ENCODE measurements at regions not wholly inside any gene's neighbourhood (a gene's known extent, or its start where the extent isn't known, plus 50 kb on each side); places are given as distances from the start of the nearest gene placed in this dataset.

DNA sequence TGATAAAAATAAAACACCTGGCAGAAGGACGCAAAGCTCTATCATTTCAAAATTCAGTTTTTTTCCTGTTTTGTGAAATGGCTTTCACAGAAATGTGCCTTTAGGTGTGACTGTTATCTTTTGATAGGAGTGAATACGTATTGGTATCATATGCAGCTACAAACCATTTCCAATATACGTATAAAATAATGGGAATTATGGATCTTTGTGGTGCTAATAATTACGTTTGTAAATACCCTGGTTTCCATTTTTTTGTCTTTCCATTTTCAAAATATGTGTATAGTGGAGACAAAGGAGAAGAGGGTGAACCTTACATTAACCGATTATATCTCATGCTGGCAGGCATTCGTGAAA lies 108.7 kb upstream of the GMDS start:
- intact Hi-C loops (cut with DNase I; ENCODE audit: low total_unique reads) = loop anchor here (5.0 kb wide), 1 partner anchor 757 kb away; no protein-coding TSS in a partner anchor
- Histone ChIP-seq H3K4me1 (peaks cover 0 to 5% (median 0%) of the 10 kb centered on the region in 6 donors), H3K27me3 (replicated peaks in 1 of 7) (no peaks in the 10 kb centered on the region)

DNA sequence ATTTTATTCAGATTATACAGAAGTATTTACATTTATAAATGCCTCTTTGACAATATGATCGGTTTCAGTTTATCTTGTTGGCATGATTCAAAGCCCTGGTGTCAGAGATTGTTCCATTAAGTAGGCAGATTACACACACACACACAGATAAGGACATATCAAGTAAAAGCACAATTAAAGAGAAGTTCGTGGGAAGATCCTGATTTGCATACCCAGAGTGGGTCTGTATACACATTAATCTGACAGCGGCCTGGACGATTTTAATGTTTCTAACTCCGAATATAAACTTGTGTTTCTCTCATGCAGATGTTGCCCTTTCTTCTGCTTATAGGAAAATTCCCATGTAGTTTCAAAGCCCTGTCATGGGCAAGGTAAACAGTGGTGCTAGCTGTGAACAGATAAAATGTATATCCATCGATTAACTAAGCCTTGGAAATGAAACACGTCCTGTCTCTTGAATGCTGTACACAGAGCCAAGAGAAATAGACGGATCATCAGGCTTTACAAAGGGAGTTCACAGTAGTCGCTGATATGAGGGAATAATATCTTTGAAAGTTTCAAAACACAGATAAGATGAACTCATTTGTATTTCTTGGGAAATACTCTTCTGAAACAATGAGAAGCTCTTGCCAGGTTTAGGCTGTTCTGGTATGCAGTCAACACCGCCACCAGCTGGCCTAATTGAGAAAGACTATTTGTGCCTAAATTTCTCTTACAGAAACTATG lies 108.2 kb upstream of the GMDS start:
- no peaks in the 10 kb centered on the region for H3K27me3 ChIP-seq (replicated peaks in 1 of 7)
- no peak overlapping the region for H3K4me3 ChIP-seq
- H3K27ac ChIP-seq = no peak overlapping the region
- intact Hi-C loops (cut with DNase I; ENCODE audit: low total_unique reads) = loop anchor here (5.0 kb wide), 1 partner anchor 756 kb away; no protein-coding TSS in a partner anchor
- 62 to 75% (median 73%) methylated on average over 10 of the region's 10 CpGs for WGBS, 5 donors
- H3K4me1 ChIP-seq = peaks cover 0 to 5% (median 0%) of the 10 kb centered on the region in 6 donors
- TF ChIP-seq, protein P1, sequence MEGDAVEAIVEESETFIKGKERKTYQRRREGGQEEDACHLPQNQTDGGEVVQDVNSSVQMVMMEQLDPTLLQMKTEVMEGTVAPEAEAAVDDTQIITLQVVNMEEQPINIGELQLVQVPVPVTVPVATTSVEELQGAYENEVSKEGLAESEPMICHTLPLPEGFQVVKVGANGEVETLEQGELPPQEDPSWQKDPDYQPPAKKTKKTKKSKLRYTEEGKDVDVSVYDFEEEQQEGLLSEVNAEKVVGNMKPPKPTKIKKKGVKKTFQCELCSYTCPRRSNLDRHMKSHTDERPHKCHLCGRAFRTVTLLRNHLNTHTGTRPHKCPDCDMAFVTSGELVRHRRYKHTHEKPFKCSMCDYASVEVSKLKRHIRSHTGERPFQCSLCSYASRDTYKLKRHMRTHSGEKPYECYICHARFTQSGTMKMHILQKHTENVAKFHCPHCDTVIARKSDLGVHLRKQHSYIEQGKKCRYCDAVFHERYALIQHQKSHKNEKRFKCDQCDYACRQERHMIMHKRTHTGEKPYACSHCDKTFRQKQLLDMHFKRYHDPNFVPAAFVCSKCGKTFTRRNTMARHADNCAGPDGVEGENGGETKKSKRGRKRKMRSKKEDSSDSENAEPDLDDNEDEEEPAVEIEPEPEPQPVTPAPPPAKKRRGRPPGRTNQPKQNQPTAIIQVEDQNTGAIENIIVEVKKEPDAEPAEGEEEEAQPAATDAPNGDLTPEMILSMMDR (IDR thresholded peaks at IDR 0.05 in 8 of 11, conservative IDR thresholded peaks at IDR 0.05 in 3 of 11) = peak; percentile 27 to 71 (median 59)
- TF ChIP-seq POLR2A (IDR thresholded peaks at IDR 0.05) = no peak
- no peak for DNase-seq
- H3K9me3 ChIP-seq = no peaks in the 10 kb centered on the region
- no peaks in the 10 kb centered on the region for H3K36me3 ChIP-seq

More for the DNA sequence above, 108.7 kb upstream of the GMDS start:
- no peak for DNase-seq
- no peak overlapping the region for H3K4me3 ChIP-seq
- no peak overlapping the region for H3K27ac ChIP-seq
- WGBS, 5 donors = 65 to 75% (median 73%) methylated on average over 6 of the region's 6 CpGs
- TF ChIP-seq POLR2A (IDR thresholded peaks at IDR 0.05) = no peak
- TF ChIP-seq, protein P1 (IDR thresholded peaks at IDR 0.05 in 8 of 11, conservative IDR thresholded peaks at IDR 0.05 in 3 of 11) = peak in 2 of 11 experiments; percentile 14
- no peak for TF ChIP-seq POLR2AphosphoS5 (IDR thresholded peaks at IDR 0.05)
- no peaks in the 10 kb centered on the region for H3K9me3 ChIP-seq
- H3K36me3 ChIP-seq = no peaks in the 10 kb centered on the region

DNA sequence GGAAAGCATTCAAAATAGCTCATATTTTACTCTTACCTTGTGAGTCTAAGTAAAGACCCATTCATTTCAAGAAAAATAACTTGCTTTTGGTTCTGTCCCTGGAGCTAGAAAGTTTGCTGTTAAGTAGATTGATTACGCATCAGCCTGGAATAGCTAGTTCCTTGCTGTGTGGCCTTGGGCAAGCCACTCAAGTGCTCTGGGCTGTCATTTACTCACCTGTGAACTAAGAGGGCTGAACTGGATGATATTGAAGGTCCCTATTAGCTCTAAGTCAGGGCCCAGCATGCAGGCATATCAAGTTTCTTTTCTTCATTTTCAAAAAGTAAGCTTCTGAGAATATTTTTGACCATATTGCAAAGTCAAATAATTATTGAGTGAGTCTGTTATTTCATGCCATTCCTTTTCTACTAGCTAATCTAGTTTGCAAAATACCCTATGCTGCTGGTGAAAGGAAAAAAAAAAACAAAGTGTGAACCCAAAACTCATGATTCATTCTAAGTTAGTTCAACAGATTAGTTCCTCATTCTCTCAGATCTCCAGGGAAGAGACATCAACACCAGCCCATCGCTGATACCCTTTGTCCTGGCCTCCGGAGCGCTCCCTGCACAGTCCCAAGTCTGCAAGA lies 106.5 kb upstream of the GMDS start:
- TF ChIP-seq POLR2A (IDR thresholded peaks at IDR 0.05) (no peak), POLR2AphosphoS5 (IDR thresholded peaks at IDR 0.05) (no peak)
- TF ChIP-seq, protein P1 (IDR thresholded peaks at IDR 0.05 in 8 of 11, conservative IDR thresholded peaks at IDR 0.05 in 3 of 11) = no peak
- DNase-seq = no peak
- Histone ChIP-seq H3K9me3 (no peaks in the 10 kb centered on the region), H3K27ac (no peak overlapping the region), H3K36me3 (no peaks in the 10 kb centered on the region), H3K27me3 (replicated peaks in 1 of 7) (no peaks in the 10 kb centered on the region), H3K4me3 (no peak overlapping the region), H3K4me1 (peaks cover 0 to 5% (median 0%) of the 10 kb centered on the region in 6 donors)
- 84 to 87% (median 86%) methylated on average over 4 of the region's 4 CpGs for WGBS, 5 donors
- intact Hi-C loops (cut with DNase I; ENCODE audit: low total_unique reads) = loop anchor here (5.0 kb wide), 1 partner anchor 755 kb away; no protein-coding TSS in a partner anchor

DNA sequence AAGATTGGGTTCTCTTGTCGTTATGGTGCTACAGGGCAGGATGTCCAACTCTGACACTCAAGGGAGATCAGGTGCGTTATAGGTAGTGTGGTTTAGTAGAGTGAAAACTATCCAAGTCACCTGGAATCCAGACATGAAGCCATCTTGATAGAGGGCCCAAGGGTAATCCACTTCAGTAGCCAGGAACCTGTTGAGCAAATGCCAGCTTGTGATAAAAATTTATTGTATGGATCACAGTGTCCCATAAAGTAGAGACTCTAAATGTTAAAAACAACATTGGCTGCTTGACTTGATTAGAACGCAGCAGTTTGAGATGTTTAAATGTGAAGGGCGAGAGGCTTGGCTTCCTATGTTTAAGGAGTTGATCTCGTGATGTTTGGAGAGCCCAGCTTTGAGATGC lies 105.7 kb upstream of the GMDS start:
- H3K4me1 ChIP-seq = peaks cover 0 to 5% (median 0%) of the 10 kb centered on the region in 6 donors
- intact Hi-C loops (cut with DNase I; ENCODE audit: low total_unique reads) = loop anchor here (5.0 kb wide), 1 partner anchor 754 kb away; no protein-coding TSS in a partner anchor
- no peak overlapping the region for H3K27ac ChIP-seq
- H3K9me3 ChIP-seq = no peaks in the 10 kb centered on the region
- 85 to 92% (median 89%) methylated on average over 5 of the region's 5 CpGs for WGBS, 5 donors
- no peaks in the 10 kb centered on the region for H3K27me3 ChIP-seq (replicated peaks in 1 of 7)
- H3K36me3 ChIP-seq = no peaks in the 10 kb centered on the region
- DNase-seq = no peak
- TF ChIP-seq POLR2AphosphoS5 (IDR thresholded peaks at IDR 0.05) = no peak
- no peak for TF ChIP-seq POLR2A (IDR thresholded peaks at IDR 0.05)
- TF ChIP-seq, protein P1 (IDR thresholded peaks at IDR 0.05 in 8 of 11, conservative IDR thresholded peaks at IDR 0.05 in 3 of 11) = no peak
- H3K4me3 ChIP-seq = no peak overlapping the region
